GM21723 (cell line): ENCODE measurements at regions not wholly inside any gene's neighbourhood (a gene's known extent, or its start where the extent isn't known, plus 50 kb on each side); places are given as distances from the start of the nearest gene placed in this dataset.
"Not testable (repeated sequence)": the region's sequence is repeated elsewhere in the genome, so short reads cannot be mapped to it uniquely, and the experiment has no call there.

Experiments used
- ATAC-seq: cut with Tn5 transposase; IDR thresholded peaks from one replicate; pipeline ENCODE4 v1.9.1; 2021; ENCODE audit warnings: mild to moderate bottlenecking, moderate library complexity; ENCODE audit not compliant: unreplicated experiment

GRCh38 chr12:9319044-9319841 lies 111.0 kb upstream of the PZP start:
- no peak for ATAC-seq

DNA sequence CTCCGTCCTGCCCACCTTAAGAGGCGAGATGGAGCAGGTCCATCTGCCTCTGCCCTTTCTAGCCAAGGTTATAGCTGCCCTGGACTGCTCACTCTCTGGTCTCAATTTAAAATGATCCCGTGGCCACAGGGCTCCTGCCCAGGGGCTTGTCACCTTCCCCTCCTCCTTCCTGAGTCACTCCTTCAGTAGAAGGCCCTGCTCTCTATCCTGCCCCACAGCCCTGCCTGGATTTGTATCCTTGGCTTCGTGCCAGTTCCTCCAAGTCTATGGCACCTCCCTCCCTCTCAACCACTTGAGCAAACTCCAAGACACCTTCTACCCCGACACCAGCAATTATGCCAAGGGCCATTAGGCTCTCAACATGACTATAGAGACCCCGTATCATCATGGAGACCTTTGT lies 105.3 kb upstream of the PZP start:
- ATAC-seq: not testable (repeated sequence)

DNA sequence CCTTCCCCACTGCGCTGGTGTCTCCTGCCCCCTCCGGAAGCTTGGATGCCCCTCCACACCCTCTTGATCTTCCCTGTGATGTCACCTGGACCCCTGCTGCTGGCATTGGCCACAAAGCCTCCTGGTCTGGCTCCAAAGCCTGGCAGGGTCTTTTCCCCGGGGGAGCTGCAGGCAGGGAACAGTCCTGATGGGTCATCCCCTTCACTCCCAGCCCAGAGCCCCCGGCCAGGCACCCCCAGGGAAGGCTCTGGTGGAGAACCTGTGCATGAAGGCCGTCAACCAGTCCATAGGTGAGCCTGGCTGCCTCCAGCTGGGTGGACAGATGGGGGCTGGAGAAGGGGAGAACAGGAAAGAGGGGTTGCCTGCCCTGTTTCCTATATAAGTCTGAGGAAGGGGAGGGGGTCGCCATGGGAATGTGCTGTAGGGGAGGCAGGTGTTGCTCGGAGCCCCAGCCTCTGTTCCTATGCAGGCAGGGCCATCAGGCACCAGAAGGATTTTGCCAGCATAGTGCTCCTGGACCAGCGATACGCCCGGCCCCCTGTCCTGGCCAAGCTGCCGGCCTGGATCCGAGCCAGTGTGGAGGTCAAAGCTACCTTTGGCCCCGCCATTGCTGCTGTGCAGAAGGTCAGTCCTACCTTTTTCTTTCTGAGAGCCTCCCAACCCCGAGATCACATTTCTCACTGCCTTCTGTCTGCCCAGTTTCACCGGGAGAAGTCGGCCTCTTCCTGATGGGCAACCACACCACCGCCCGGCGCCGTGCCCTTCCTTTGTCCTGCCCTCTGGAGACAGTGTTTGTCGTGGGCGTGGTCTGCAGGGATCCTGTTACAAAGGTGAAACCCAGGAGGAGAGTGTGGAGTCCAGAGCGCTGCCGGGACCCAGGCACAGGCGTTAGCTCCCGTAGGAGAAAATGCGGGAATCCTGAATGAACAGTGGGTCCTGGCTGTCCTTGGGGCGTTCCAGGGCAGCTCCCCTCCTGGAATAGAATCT lies 104.5 kb upstream of the PZP start:
- not testable (repeated sequence) for ATAC-seq

- ATAC-seq: not testable (repeated sequence)
Measured at GRCh38 chr12:9311454-9311853, 103.3 kb upstream of the PZP start.

GRCh38 chr12:9310645-9311044 lies 102.5 kb upstream of the PZP start:
- ATAC-seq: not testable (repeated sequence)

- ATAC-seq: peak; percentile 60
Measured at GRCh38 chr12:9309749-9310148, 101.6 kb upstream of the PZP start.

DNA sequence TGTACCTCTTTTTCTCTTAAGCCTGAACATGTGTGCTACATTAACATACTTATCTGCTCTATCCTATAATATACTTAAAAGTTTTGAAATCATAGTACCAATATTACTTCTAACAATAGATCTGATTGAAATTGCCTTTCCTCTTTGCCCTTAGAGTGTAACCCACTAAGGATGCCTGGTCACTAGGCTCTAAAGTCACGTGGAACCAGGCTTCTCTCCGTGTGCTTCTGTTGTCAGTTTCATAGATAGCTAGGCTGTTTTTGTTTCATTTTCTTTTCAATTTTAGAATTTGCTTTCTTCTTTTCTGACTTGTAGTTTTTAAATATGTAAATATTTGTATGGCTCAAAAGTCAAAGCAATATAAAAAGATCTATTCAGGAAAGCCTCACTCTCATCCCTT lies 100.5 kb upstream of the PZP start:
- ATAC-seq: not testable (repeated sequence)

DNA sequence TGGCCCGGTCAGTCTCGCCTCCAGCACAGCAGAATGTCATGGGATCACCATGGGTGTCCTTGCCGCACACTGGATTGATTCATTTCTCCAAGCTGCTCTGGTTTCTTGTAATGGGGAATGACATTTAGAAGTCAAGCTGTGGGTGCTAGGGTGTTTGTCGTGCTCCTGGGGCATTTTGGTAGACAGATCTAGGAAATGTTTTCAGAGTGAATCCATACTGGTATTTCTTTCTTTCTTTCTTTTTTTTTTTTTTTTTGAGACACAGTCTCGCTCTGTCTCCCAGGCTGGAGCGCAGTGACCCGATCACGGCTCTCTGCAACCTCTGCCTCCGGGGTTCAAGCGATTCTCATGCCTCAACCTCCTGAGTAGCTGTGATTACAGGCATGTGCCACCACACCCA lies 100.0 kb upstream of the PZP start:
- not testable (repeated sequence) for ATAC-seq

GRCh38 chr12:9307255-9307654 lies 99.1 kb upstream of the PZP start:
- not testable (repeated sequence) for ATAC-seq

DNA sequence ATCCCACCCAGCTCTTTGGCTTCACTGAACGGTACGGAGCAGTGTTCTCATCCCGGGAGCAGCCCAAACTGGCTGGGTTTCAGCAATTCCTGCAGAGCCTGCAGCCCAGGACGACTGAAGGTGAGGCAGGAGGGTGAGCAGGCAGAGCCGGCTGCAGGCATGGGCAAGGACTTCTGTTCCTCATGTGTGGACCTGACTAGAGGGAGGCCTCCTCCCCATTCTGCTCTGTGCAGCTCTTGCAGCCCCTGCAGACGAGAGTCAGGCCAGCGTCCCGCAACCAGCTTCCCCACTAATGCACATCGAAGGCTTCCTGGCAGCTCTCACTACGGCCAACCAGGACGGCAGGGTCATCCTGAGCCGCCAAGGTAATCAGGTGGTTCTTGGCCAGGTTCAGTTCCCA lies 97.8 kb upstream of the PZP start:
- ATAC-seq: not testable (repeated sequence)

DNA sequence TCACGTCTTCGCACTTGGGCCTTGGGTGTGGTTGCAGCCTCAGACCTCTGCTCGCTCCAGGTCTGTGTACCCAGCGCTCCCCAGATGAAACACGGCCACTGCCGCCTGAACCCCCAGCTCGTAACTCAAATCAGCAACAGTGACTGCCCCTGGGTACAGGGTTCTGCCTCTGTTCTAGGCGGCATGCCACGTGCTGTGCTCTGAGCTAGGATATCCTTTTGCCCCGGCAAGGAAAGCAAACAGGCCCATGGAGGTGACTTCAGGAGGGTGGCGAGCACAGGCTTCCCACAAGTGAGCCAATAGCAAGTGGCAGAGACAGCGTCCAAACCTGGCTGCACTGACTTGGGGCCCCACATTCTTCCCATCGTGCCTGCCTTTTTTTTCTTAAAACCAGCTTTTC lies 96.3 kb upstream of the PZP start:
- not testable (repeated sequence) for ATAC-seq

DNA sequence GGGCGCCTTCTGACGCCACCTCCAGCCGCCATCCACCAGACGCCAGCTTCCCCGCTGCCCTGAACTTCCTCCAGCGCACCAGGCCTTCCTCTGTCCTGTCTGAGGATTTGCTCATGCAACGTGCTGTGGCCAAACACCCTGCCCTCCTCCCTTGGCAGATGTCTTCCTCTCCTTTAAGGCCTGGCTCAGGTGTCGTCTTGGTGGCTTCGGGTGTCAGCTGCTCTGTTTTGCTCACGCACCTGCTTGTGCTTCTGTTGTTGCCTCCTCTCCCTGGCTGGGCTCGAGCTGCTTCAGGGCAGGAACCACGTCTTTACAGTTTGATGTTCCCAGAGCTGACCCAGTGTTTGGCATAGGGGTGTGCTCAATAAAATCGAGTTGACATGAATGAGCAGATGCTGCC lies 87.7 kb upstream of the PZP start:
- ATAC-seq: not testable (repeated sequence)

GRCh38 chr12:9294072-9294620 lies 86.0 kb upstream of the PZP start:
- not testable (repeated sequence) for ATAC-seq

DNA sequence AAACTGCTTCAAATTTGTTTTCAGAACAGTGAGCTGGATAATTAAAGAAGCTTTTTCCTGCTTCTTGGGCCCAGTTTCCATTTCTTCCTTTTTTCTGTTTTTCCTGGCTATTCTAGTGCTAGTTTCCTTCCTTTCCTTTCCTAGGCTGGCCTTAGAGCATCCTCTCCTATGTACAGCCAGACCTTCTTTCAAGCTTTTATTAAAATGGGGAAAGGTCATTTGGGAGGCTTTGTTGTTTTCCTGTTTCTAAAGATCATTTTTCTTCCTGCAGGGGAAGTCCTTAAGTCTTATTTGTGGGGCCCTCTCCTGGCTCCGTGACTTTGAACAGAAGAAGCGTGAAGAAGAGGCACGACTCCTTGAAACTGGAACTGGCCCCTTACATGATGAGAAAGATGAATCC lies 85.2 kb upstream of the PZP start:
- ATAC-seq: not testable (repeated sequence)

DNA sequence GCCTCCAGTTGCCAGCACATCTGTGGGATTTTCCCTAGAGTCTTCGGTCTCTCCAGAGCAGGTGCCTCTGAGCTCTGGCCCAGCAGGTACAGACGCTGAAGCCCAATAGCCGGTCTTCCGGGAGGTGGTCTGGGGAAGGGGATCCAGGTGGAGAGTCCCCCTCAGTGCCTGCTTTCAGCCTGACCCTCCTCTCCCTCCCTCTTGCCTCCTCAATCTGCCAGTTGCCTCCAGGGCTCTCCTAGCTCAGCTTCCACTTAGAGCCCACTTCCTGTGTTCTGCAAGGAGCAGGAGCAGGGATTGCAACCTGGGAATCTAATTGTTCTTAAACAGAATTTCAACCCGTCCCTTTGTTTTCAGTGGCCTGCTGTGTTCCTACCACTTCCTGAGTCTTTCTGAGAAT lies 81.8 kb upstream of the PZP start:
- not testable (repeated sequence) for ATAC-seq

- ATAC-seq: peak; percentile 19
Measured at GRCh38 chr12:9284724-9285123, 76.5 kb upstream of the PZP start.

DNA sequence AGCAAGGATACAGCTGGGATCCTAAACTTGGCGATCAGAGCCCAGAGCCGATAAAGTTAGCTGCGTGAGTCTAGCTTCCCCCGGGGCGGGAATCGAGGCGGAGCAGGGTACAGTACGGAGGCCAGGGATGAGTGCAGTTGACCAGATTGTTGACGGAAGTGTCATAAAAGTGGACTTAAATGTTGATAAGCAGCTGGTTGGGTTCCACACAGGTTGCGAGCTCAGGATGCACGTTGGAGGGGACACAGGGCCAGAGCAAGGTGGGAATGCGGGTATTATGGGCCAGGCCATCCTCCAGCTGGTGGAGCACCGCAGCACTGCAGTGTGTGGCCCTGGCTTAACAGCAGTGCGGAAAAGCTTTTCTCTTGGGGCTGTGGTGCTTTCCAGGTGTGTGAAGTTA lies 76.0 kb upstream of the PZP start:
- peak; percentile 44 for ATAC-seq

GRCh38 chr12:9283346-9284095 lies 75.3 kb upstream of the PZP start:
- ATAC-seq: peak; percentile 82

DNA sequence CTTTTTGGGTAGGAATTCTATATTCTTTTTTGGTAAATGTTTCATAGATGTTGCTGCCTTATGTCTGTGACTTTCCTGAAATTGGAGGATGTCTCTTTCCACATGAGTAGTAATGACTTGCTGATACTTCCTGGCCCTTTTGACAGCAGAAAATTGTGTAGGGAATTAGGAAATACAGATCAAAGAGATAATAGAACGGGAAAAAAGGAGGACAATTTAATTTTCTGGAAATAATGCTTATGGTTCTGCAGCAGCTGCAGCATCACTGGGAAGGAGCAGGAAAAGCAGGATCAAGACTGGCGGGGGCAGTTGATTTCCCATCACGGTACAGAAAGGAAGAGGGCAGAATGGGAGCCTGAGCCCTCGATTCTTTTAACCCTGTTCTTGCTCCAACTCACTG lies 68.8 kb upstream of the PZP start:
- ATAC-seq: no peak

DNA sequence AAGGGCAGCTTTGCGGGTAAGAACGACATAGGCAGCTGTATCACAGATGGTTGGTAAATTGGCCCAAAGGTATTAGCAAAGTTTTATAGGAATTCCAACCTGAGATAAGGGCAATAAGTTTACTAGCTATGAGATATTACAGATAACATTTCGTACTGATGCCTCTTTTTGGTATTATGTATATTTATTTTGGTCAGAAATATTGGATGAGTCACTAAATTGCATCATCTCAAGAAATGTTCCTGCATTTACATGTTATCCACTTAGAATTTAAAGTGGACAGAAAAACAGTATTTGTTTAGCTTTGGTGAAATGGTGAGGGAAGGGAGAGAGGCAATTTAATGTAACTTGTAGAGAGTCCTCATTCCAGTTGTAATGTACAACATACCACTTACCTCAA lies 65.1 kb upstream of the PZP start:
- ATAC-seq: no peak

GRCh38 chr12:9271875-9272274 lies 63.7 kb upstream of the PZP start:
- no peak for ATAC-seq
